KOPT-K1 (cell line): ENCODE measurements at regions not wholly inside any gene's neighbourhood (a gene's known extent, or its start where the extent isn't known, plus 50 kb on each side); places are given as distances from the start of the nearest gene placed in this dataset.

Source experiments
- H3K27ac ChIP-seq: fragments of 200-600 bp; sonication (generic); 2 replicates; pipeline ENCODE4 v1.5.1; 2016; ENCODE audit warnings: antibody characterized with exemption, mild to moderate bottlenecking, low read depth, low read length; ENCODE audit not compliant: poor library complexity, severe bottlenecking
- H3K36me3 ChIP-seq: fragments of 200-600 bp; sonication (generic); 2 replicates; pipeline ENCODE4 v1.5.1; 2017; ENCODE audit warnings: antibody characterized with exemption, mild to moderate bottlenecking, low read length, moderate library complexity; ENCODE audit not compliant: insufficient read depth
- H3K9me3 ChIP-seq: fragments of 200-600 bp; sonication (generic); 2 replicates; pipeline ENCODE4 v1.5.1; 2017; ENCODE audit warnings: antibody characterized with exemption, low read length, mild to moderate bottlenecking; ENCODE audit not compliant: insufficient read depth, poor library complexity, severe bottlenecking

DNA sequence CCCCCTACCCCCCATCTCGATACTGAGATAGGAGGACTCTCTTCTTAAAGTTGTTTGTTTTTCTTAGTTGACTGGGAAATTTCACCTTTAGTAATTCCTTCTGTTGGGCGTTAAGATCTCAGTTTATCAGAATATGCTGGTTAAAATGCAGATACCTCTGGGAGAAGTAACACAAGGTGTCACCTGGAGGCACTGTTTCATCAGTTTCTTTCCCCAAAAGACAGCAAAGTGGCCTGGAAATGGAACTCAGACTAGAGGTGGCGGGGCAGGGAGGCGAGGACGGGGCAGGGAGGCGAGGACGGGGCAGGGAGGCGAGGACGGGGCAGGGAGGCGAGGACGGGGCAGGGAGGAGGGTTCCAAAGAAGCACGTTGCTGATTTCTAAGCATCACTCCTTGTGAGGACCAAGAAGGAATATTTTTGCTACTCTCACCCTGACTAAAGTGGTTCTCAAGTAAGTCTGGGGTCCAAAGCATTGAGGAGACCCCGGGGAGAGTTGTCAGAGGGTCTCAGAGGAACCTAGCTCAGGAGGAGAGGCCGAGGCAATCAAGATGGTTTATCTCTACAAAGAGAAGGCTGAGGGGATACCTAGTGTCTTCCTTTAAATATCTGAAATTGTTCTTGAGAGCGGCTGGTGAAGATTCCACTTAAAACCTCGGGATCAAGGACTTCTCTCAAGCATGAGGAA lies 147.0 kb upstream of the B3GAT1 start:
- no peaks in the 10 kb centered on the region for H3K9me3 ChIP-seq
- no peaks in the 10 kb centered on the region for H3K36me3 ChIP-seq
- H3K27ac ChIP-seq: no peak overlapping the region

DNA sequence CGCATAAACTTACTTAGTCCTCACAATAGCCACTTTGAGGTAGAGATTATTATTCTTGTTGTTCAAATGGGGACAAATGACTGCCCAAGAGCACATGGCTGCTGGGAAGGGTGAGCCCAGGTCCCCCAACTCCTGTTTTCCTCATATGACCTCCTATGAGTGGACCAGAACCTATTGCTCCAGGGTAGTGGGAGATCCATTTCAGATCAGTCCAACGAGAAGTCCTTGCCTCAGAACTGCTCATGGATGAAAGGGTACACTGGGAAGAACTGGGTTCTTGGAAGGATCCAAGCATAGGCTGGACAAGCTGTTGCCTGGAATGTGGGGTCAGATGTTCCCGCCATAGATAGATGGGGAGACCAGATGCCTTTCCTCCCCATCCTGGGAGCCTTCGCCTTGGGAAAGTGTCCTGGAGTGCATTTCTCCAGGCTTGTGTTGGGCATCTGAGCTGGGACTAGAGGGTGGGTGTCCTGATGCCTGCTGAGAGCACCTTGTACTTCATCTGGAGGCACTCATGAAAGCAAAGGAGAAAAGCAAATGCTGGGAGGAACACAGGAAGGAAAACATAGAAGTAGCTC lies 146.3 kb upstream of the B3GAT1 start:
- H3K27ac ChIP-seq: no peak overlapping the region
- H3K9me3 ChIP-seq: no peaks in the 10 kb centered on the region
- no peaks in the 10 kb centered on the region for H3K36me3 ChIP-seq

DNA sequence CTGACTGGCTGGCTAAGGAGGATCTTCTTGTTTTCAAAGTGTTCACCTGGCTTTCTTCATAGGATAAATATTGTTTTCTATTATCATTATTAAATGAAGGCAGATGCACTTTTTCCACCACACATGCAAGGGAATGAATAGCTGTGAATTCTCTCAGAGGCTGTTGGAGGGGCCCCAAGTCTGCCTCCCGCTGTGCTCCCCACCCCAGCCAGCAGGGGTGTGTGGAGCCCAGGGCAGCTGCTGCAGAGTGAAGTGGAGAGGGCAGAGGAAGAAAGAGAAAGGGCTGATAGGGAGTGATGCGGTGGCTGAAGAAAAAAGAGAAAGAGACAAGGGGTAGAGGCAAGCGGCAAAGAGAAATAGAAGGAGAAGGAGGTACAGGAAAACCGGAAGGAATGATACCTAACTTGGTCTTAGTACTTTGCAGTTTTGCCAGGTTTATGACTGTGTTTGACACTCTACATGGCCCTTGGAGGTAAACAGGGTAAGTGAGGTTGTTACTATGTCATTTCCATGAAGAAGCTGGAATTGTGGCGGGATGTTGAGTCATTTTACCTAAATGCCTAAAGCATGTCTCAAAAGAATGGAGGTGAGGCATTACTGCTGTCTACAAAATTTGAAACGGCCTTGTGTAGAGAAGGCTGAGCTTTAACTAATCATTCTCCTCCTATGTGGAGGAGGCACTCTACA lies 145.7 kb upstream of the B3GAT1 start:
- no peak overlapping the region for H3K27ac ChIP-seq
- no peaks in the 10 kb centered on the region for H3K36me3 ChIP-seq
- no peaks in the 10 kb centered on the region for H3K9me3 ChIP-seq

GRCh38 chr11:134556186-134556585 lies 144.1 kb upstream of the B3GAT1 start:
- Histone ChIP-seq H3K9me3 (no peaks in the 10 kb centered on the region), H3K27ac (no peak overlapping the region)

GRCh38 chr11:134555510-134555909 lies 143.5 kb upstream of the B3GAT1 start:
- H3K27ac ChIP-seq: no peak overlapping the region
- H3K9me3 ChIP-seq: no peaks in the 10 kb centered on the region
- no peaks in the 10 kb centered on the region for H3K36me3 ChIP-seq

More at GRCh38 chr11:134556186-134556585, 144.1 kb upstream of the B3GAT1 start:
- H3K36me3 ChIP-seq: no peaks in the 10 kb centered on the region

DNA sequence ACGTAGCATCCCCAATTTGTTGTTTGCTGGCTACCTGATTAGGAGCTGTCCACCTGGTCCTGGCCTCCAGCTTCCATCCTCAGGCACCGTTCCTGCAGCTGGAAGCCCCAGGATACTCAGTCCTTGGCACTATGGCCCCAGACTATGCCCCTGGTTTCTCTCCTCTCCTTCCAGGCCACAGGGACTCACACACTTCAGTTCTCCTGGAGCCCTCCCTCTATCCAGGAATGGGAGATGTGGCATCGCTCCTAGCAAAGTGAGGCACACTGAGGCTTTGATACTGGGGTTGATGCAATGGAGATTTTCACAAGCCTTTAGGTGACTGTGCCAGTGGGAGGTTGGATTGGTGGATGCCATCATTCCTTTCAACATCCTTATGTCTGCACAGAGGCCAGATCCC lies 142.8 kb upstream of the B3GAT1 start:
- no peak overlapping the region for H3K27ac ChIP-seq
- no peaks in the 10 kb centered on the region for H3K9me3 ChIP-seq
- no peaks in the 10 kb centered on the region for H3K36me3 ChIP-seq

DNA sequence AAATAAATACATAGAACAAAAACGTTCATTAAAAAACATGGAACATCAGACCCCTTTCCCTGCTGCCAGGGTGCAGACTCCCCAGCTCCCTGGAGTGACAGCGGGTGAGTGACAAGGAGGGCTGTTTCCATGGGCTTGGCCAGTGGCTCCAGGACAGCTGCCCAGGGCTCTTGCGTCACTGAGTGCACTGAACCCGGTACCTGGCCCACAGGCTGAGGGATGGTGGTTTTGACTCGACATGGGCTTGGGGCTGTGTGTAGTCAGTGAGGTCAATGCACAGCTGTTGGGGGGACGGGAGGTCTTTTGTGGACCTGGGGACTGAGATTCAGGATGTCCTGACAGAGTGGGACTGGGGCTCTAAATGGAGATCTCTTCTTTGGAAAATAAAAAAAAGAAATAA lies 142.1 kb upstream of the B3GAT1 start:
- no peaks in the 10 kb centered on the region for H3K36me3 ChIP-seq
- H3K9me3 ChIP-seq: no peaks in the 10 kb centered on the region
- no peak overlapping the region for H3K27ac ChIP-seq

DNA sequence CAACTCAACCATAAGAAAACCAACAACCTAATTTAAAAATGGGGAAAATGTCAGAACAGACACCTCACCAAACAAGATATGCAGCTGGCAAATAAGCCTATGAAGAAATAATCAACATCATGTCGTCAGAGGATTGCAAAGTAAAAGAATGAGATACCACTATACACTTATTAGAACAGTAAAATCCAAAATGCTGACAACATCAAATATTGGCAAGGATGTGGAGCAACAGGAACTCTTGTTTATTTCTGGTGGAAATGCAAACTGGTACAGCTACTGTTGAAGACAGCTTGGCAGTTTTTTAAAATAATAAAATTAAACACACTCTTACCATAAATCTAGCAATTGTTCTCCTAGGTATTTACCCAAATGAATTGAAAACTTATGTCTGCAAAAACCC lies 140.7 kb upstream of the B3GAT1 start:
- Histone ChIP-seq H3K27ac (no peak overlapping the region), H3K9me3 (no peaks in the 10 kb centered on the region), H3K36me3 (no peaks in the 10 kb centered on the region)

DNA sequence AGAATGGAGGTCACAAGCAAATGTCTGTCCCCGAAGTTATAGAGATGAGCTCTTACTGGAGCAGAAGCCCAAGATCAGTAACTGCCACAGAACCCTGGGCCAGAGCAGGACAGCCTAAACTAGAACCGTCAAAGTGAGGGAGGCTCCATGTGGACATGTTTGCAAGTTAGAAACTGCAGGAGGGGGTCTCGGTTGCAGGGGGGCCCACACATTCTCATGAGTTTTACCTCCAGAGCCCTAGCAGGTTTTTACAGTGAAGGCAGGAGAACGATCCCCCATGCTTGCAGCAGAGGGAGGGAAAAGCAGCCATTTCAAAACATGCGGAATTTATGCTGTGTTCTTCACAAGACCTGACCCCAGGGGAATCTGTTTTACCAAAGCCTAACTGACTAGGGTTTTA lies 133.5 kb upstream of the B3GAT1 start:
- Histone ChIP-seq H3K27ac (no peak overlapping the region), H3K36me3 (no peaks in the 10 kb centered on the region)

DNA sequence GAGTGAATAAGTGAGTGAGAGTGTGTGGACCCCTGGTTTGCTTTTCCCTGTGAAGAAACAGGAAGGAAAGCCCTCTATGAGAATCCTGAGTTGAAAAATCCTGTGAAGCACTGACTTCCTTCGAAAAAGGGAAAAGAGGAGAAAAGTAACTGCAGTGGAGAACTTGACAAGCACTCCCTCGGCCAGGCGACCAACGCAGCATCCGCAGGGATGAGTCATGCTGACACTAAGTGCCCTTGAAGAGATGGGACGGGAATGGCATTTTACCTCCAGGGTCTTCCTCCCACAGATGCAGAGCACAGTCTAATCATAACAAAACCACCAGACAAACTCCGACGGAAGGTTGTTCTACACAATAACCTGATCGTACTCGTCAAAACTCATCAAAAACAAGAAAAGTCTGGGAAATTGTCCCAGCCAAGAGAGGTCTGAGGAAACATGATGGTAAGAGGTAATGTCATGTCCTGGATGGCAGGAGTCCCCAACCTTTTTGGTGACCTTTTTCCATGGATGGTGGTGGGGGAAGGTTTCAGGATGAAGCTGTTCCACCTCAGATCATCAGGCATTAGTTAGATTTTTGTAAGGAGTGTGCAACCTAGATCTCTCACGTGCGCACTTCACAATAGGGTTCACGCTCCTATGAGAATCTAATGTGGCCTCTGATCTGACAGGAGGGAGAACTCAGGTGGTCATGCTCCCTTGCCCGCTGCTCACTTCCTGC lies 132.2 kb upstream of the B3GAT1 start:
- Histone ChIP-seq H3K27ac (no peak overlapping the region), H3K36me3 (no peaks in the 10 kb centered on the region), H3K9me3 (no peaks in the 10 kb centered on the region)

More for the DNA sequence above, 133.5 kb upstream of the B3GAT1 start:
- H3K9me3 ChIP-seq: no peaks in the 10 kb centered on the region

DNA sequence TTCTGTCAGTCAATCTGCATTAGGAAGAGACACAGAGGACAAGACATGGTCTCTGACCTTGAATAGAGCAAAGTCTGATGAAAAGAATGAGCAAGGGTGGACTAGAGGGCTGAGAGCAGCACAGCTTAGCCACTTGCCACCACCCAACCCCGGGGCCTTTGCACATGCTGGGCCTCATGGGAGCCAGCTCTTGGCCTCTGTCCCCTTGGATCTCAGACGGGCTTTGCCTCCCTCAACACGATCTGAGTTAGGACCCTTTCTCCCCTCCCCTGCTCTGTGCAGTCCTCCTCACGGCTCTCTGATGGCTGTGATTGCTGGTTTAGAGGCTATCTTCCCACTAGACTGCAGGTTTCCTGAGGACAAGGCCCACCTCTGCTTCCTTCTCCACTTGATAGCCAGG lies 131.6 kb upstream of the B3GAT1 start:
- H3K36me3 ChIP-seq: no peaks in the 10 kb centered on the region
- no peak overlapping the region for H3K27ac ChIP-seq
- H3K9me3 ChIP-seq: no peaks in the 10 kb centered on the region

DNA sequence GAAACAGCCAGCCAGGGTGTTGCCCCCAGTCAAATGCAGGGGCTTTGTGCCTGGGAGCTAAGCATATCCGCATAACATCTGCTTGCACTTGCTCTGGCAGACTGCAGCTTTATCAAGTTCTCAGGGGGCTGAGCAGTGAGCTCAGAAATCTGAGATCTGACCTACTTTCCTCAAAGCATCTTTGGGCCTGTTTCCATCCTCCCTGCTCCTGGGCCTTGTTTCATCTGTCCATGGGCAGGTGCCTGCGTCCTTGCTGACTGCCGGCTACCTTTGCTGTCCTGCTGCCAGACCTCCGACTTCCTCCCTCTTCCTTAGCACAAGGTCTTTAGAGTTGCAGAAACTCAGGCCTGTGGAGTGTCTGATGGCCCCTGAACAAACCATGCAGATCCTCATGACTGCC lies 131.2 kb upstream of the B3GAT1 start:
- no peak overlapping the region for H3K27ac ChIP-seq
- no peaks in the 10 kb centered on the region for H3K9me3 ChIP-seq
- H3K36me3 ChIP-seq: no peaks in the 10 kb centered on the region

- Histone ChIP-seq H3K9me3 (no peaks in the 10 kb centered on the region), H3K36me3 (no peaks in the 10 kb centered on the region), H3K27ac (no peak overlapping the region)
Measured at GRCh38 chr11:134542401-134543165, 130.5 kb upstream of the B3GAT1 start.

DNA sequence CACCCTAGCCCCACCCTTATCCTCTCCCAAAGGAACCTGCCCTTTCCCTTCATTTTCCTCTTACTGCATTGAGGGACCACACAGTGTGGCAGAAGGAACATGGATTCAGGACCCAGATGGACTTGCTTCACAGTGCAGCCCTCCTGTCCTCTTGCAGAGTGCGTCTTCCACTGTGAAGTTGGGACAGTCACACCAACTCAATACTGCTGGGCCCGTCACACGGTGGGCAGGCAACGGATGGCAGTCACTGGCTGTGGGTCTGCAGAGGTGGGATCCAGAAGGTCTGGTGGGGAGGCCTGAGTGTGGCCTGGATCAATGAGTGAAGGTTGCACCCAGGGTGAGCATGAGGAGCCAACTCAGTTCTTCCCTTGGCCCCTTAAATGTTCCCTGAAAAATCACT lies 129.9 kb upstream of the B3GAT1 start:
- Histone ChIP-seq H3K27ac (no peak overlapping the region), H3K9me3 (no peaks in the 10 kb centered on the region), H3K36me3 (no peaks in the 10 kb centered on the region)

- Histone ChIP-seq H3K9me3 (no peaks in the 10 kb centered on the region), H3K36me3 (no peaks in the 10 kb centered on the region), H3K27ac (no peak overlapping the region)
Measured at GRCh38 chr11:134541355-134541754, 129.3 kb upstream of the B3GAT1 start.
